T-helper 9 cell (primary cell): ENCODE measurements at regions not wholly inside any gene's neighbourhood (a gene's known extent, or its start where the extent isn't known, plus 50 kb on each side); places are given as distances from the start of the nearest gene placed in this dataset.

Experiments used
- DNase-seq: peaks from one replicate; pipeline ENCODE4 v3.0.0-alpha.2; 2020

DNA sequence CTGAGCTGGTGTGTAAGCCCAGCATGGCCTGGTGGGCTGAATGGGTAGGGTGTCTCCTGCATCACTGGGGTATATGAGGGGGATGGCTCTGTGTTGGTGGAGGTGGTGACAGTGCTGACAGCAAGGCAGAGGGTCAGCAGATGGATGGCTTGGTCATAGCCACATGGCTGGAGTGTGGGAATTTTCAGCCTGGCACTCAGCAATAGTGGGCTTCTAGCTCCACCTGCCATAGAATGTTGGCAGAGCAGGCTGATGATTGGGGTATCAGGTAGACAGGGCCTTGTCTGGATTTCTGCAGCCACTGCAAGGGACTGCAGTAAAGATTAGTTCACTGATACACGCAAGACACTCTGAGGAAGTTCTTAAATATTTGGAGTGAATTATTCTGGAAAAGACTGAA is 137.5 kb upstream of the BACH2 start:
- no peak for DNase-seq

DNA sequence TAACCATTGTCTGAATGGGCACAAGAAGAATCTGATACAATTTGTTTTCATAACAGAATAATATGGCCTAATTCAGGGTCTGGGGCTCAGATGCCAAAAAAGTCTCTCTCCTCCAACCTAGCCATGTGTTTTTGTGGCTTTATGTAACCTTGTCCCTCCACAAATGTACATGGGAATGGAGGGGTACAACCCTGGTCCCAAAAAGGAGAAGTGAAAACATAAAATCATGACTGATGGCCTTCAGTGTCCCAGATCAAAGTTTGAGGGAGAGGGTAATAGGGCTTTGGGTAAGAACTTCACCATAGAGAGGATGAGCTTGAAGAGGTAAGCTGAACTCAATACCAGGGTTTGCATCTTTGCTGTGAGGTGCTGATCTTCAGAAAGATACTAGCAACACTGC is 136.3 kb upstream of the BACH2 start:
- DNase-seq: no peak

DNA sequence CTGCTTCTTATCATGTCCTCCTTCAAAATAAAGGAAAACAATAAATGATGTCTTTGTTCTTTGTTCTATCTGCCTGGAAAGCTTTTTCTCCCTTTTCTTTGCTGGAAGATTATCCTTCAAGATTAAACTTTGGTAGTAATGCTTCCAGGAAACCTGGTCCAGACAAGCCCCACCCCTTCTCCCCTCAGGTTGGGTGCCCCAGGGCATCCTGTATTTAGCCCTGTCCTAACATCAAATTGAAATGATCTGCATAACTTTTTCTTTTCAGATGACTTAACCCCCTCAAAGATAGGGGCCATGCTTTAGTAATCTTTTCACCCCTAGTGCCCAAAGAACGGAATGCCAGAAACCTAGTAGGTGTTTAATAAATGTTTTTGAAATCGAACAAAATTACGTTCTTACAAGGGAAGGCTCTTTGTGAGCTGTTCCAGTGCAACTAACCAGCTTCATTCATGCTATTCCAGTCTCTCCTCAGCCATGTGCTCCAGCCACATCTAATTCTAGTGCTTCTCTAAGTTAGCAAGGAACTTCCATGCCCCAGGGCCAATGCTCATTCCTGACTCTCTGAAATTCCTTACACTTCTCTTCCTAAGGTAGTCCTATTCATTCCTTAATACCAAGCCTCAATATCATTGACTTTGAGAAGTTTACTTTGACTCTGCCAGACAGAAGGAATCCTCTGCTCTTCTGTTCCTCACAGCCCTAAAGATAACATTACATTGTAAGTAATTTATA is 135.6 kb upstream of the BACH2 start:
- no peak for DNase-seq

DNA sequence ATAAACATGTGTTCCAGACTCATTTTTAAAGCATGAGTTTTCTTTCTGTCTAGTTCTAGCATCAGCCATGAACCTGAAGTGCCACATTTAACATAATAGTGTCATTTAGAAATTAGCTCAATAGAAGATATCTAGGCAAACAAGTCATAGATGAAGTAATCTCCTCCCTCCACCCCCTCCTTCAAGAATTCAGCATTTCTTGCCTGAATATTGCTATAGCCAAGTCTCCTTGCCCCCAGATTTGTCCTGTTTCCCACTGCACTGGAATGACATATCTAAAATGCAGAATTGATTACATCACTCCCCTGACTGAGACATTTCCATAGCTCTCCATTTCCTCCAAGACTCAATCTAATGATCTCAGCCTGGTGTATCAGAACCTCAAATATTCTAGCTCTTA is 134.9 kb upstream of the BACH2 start:
- no peak for DNase-seq

DNA sequence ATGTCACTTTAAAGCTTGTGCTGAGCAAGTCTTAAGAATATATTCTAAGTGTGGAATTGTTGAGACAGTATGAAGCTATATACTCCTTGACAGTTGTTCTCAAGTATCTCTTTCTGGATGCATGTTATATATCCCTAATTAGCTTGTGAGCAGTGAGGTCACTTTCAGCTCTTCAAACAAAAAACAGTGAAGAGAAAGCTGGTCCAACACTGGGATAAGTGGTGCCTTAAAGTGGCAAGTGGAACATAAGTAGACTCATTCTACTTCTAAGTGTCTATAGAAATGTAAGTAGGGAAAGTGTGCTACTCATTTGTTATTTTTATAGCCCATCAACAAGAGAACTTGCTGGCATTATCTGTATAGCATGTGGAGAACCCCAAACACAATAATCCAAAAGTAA is 133.1 kb upstream of the BACH2 start:
- DNase-seq: no peak

DNA sequence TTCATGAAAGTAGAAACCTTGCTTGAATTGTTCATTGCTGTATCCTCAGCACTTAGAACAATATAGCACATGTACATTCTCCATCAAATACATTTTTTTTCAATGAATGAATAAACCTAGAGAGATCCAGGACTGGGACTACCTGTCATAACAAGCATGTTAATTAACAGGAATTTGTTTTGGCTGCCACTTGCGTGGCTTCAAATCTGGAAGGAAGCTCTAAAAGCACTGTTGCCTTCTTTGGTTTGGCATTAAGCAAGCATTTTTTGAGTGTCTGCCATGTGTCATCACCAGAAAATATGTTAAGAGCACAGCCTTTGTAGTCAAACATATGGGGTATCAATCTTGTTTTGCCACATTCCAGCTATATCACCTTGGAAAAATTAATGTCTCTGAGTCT is 131.9 kb upstream of the BACH2 start:
- DNase-seq: no peak

DNA sequence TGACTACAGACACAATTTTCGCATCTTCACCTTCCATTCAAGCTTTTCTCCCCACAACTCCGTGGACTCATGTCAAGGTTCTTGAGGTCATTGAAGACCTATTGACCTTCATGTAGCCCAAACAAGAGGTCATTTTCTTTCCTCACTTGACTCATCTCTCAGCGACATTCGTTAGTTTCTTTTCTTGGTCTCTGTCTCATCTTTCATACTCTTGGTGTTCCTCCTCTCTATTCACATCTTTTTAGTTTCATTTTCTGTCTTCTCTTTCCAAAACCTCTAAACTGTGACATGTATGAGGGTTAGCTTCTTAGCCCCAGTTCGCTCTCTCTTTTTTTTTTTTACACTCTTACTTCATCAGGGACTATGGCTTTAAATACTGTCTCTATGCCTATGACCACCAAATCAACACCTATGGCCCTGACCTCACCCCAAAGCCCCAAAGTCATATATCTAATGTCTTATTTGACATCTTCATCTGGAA is 128.6 kb upstream of the BACH2 start:
- DNase-seq: no peak

DNA sequence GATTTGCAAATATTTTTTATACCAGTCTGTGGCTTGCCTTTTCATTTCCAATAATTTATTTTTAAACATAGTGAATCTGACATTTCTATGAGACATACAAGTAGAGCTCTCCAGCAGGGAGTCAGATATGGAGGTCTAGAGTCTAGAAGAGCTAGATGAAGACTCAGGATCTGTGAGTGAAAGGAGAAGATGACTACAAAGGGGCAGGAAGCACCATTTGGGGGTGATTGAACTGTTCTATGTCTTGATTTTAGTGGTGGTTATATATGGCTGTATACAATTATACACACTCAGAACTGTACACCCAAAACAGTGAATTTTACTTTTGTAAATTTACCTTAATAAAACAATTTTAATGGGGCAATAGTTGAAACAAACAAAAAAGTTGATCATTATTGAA is 127.9 kb upstream of the BACH2 start:
- no peak for DNase-seq

DNA sequence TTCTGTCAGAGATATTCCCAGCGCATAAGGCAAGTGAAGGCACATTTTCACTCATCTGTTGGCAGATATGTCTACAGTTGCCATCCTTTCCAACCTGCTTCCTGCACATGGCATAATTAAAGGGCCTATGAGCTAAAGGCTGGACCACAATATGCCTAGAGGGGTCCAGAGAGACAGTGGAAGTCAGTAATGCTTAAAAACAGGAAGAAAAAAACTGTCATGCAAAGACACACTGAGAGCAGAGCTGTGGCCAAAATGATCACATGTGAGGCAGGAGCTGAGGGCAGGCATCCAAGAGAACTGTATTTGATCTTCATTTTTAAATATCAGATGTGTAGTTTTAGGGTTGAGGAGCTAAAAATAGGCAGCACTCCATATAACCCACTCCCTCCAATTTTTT is 125.0 kb upstream of the BACH2 start:
- no peak for DNase-seq

DNA sequence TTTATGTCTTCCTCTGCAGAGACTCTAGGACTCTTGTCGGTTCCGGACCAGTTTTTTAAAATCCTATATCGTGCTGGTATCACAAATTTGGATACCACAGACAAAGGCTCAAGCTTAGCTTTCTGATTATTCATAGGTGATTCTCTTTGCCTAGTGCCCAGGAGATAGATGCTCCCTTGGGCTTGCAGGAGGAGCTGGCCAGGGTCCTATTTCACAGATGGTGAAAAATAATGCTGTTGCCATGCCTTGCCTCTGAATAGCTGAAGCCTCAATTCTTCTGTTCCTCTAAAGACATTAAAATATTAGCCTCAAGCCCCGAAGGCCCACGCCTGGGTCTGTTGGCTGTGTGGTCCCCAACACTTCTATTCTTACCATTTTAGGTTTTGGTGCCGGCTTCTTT is 123.9 kb upstream of the BACH2 start:
- DNase-seq: no peak

DNA sequence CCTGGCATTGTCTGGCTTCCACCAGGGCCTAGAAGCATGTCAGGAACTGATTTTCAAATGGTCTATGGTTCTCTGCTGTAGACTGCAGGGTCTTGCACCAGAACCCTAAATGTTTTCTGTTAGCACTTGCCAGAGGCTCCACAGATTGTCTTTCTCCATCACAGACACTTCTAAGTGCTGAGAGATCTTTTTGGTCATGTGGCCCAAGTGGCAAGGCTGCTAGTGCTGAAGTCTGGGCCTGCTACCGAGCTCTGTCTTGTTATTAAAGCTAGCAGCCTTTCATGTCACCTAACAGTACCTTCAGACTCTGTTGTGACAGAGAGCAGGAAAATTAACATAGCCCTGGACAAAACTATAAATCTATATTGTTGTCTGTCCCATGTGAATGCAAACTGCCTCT is 120.7 kb upstream of the BACH2 start:
- no peak for DNase-seq

DNA sequence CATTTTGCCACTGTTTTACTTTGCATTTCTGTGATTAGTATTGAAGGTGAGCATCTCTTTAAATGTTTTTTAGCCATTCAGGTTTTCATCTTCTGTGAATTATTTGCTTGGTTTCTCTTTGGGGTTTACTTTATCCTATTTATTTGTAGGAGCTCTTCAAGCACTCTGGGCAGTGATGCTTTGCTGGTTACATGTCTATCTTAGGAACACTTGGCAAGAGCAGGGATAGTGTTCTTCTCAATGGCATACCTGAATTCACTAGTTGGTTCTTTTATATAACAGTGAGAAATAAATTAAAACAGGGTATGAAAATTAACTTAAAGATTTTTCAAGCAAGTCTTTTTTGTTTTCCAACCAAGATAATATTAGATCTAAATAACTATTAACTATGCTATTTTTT is 119.7 kb upstream of the BACH2 start:
- no peak for DNase-seq

DNA sequence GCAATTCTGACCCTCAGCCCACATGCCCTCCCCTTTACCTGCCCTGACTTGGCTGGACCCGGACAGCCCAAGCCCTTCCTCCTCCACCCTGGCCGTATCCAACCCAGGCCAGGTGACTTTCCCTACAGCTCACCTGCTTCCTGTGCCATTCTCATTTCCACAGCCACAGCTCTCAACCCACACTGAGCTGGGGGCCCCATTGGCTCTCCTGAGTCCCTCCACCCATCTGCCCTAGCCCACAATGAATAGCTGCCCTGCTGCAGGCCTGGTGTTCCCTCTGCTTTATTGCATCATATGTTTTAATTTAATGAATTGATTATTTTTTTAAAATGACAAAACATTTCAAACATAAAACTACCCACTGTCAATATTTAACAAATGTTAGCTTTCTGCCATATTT is 118.5 kb upstream of the BACH2 start:
- no peak for DNase-seq

DNA sequence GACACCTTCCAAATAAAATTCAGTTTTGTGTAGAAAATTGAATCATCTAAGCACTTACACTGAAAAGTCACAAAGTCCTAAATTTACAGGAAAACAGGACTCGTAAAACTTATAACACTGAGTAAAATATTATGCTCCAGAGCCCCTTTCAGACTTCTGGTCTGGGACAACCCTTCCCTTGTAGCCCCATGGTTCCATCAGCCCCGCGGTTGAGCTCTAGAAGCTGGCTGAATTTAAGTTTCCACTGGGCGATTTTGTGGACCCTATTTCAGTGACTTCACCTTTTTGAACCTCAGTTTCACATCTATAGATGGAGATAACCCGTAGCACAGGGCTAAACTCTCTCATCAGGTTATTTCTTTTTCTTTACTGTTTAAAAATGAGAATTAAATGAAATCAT is 117.7 kb upstream of the BACH2 start:
- no peak for DNase-seq

DNA sequence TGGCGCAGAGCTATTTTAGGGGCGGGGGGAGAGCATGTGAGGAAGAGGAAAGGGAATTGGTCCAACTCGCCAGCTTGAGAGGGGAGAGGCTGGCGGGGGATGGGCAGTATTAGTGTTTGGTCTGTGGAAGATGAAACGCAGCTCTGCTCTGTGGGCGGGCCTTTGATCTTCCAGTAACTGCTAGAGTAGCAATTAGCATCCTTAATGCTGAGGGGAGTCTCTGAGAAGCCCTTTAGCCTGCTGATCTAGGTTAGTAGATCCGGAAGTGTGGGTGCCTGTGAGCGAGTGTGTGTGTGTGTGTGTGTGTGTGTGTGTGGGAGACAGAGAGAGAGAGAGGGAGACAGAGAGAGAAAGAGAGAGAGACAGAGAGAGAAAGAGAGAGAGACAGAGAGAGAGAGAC is 117.2 kb upstream of the BACH2 start:
- peak; percentile 58 for DNase-seq

DNA sequence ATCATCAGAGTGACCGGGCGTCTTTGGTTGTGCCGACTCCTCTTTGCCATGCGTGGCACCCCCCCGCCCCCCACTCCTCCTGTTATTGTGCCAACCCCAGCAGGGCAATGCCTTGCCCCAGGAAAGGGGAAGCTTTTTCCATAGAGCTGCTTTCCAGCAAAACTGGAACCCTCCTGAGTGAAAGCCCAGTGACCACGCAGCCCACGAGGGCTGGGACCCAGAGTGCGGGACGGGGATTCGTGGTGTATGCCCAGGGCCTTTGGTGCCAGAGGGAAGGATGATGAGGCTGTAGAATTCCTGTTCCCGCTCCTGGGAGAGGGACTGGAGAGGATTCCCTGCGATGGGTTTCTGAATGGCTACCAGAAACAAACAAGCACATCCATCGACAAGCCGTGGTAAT is 116.8 kb upstream of the BACH2 start:
- DNase-seq: no peak

DNA sequence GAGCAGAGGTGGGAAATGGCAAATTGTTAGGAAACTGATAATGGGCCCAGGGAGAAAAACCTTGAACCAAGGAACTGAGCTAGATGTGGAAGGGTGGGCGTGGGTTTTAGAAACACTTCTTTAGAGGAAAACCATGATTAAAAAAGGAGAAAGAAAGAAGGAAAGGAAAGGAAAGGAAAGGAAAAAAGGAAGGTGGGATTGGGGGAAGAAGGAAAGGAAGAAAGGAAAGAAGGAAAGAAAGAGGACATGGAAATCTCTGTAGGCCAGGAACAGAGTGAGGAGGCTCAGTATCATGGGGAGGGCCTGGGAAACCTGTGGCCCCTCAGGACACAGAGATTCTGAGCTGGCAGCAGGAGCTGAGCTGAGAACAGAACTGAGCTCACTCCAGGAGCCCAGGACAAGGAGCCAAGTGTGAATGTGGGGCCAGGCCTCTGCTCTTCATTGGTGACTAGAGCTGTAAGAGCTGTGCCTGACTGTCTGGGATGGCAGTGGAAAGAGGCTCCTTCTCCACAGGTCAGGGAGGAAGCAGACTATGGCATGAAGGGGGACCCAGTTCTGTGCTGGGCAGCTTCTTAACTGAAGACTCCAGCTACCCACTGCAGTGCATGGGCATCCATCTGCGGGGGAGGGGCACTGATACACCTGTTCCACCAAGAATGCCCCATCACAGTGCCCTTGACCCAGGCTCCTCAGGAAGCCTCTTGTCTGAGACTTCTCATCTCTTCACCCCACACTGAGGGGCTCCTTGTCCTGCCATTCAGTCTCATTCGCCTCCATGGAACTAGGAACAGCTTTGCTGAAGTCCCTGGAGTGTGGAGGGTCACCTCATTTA is 116.1 kb upstream of the BACH2 start:
- DNase-seq: no peak

DNA sequence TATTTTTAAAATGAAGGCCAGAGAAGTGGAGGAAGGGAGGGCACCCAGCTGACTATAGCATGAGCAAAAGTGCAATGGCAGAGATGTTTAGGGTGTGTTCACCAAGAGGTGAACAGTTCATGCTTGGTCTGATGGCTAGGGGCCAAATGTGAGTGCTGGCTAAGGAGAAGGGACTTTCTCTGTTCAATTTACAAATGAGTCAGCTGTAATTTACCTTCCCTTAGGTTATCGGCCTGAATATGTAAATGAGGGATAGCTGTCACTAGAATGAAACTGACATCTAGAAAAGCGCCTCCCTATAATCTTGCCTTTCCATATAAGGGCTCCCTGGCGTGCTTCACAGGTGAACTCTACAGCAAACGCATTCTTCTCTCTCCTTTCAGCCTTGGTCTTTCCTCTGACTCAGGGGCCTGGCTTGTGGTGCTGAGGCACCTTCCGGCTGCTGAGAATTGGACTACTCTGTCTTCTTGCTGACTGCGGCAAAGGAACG is 114.7 kb upstream of the BACH2 start:
- peak; percentile 48 for DNase-seq

DNA sequence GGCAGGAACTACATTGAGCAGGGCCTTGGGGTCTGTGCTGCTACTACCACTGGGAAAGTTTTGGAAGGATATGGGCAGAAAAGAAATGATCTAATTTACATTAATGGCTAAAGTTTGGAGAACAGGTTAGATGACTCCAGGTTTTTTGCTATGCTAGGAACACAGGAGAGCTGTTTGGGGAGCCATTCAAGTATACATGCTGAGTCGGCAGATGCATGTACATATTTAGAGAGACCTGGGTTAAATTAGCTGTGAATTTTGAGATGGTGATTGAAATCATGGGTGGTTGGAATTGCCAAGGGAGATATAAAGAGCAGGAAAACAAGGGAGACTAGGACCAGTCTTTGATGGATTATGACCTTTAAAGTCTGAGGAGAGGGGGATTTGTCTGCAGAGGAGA is 113.1 kb upstream of the BACH2 start:
- no peak for DNase-seq

DNA sequence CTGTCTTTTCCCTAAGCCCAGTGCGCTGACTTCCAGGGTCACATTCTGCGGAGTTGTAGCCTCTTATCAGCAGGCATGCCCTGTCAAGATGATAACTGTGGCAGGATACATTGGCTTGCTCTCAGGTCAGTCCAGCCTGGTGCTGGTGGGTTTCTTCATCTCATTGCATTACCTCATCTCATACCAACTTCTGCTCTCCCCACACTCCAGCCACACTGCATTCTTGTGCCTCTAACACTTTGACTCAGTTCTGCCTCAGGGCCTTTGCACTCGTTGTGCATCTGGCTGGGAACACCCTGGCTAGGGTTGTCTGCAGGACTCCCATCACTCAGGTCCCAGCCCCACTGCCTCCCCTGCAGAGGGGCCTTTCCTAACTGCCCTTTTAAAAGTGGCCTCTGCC is 110.3 kb upstream of the BACH2 start:
- no peak for DNase-seq

DNA sequence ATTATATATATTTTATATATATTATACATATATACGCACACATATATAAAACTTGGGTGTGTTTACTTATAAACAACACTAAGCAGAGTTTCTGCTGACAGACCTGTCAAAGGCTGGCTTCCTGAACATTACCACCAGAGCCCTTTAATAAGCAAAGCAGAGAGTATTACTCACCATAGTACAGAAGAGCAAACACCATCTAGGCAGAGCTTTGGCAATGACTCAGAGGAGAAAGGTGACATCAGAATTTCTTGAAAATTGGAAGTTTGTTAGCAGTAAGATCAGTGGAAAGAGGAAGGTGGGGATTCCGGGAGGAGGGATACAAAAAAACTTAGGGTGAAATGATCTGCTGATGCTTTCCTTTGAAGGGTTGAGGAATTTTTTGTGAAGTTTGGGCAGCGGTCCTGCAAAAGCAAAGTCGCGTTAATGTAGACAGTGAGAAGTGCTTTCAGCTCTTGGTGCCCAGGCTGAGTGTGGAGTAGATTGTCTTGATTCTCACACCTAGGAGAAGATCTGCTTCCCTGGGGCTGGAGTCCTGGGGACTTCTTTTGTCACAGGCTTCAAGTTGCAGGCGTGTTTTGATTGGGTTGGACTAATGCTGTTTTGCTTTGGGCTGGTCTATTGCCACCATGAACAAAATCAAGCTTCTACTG is 109.6 kb upstream of the BACH2 start:
- no peak for DNase-seq

DNA sequence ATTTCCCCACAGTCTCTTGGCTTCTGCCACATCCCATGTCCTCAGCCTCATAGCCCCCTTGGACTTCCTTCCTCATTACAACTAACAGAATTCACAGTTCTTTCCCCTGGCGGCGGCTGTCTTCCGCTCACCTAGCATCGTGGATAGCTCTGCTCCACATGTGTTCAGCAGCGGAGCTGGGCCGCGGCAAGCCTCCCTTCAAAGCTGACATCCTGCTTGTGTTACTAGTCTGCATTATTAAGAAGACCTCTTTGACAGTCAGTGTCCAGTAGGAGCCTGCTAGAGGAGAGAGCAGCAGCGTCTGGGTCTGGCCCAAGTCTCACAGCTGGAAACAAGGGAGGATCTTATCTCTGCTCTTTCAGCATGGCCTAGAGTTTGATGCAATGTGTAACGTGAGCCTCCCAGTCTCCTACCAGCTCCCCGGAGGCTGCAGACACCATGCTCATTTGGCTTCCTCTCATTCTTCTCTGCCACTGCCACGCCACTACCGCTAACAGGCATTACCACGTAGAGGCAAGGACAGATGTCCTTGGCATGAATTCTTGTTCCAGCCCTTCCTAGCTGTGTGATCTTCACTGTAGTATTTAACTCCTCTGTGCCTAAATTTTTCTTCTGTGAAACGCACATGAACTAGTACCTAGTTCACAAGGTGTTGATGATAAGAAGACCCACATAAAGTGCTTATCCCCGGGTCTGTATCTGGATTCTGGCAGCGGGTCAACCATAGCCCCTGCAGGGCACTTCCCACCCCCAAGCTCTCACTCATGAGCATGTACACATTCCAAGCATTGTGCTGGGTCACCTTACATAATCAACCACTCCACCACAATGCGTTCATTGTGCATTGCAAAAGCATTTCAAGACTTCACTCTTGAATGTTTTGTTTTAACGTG is 107.1 kb upstream of the BACH2 start:
- DNase-seq: no peak

DNA sequence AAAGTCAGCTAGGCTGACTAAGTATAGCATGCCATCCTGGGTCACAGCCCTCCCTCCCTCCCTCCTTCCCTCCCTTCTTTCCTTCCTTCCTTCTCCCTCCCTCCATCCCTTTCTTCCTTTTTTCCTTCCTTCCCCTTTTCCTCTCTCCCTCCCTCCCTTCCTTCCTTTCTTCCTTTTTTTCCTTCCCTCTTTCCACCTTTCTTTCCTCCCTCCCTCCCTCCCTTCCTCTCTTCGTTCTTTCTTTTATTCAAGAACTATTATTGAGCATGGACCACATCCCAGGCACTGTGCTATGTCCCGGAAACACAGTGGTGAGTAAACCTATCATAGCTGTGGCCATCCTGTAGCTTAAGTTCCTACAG is 106.2 kb upstream of the BACH2 start:
- DNase-seq: no peak
